HUDEP-2 (cell line): ENCODE measurements at regions not wholly inside any gene's neighbourhood (a gene's known extent, or its start where the extent isn't known, plus 50 kb on each side); places are given as distances from the start of the nearest gene placed in this dataset.

ENCODE experiments used
- DNase-seq, 76 experiments: peaks; one replicate each; lab custom pipeline; 2025; ENCODE audit not compliant: unreplicated experiment in 76 of 76; lab: John Stamatoyannopoulos, UW

- DNase-seq = no peak
These were observed 254.1 kb downstream of the UACA start for GRCh38 chr15:70509282-70509662.

DNA sequence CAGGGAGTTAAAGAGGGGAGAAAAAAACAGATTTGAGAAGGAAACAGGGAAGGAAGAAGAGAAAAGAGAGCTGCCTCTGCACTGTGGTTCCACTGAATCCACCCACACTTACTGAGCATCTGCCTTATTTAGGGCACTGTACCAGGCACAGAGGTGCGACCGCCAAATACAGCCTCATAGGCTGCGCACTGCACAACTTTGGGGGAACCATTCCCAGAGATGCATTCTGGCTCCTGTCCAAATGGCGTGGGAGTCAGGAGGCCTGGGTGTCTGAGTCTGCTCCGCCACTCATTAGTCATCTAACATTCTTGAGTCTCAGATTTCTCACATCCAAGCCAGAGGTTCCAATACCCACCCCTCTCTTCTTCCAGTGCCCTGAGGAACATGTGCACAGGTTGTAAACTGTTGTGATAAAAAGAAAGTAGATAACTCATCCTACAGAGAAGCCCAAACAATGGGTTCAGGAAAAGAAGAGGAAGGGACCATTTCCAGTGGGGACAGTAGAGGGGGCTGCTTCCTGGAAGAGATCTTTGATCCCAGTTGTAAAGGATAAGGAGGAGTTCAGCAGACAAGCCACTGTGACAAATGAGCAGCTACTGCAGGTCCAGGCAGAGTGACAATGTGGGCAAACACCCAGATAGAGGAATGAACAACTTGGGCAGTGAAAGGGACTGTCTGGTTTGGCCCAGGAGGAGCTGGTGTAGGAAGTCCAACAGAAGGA lies 254.6 kb downstream of the UACA start:
- peak in 1 of 76 experiments; percentile 12 for DNase-seq

DNA sequence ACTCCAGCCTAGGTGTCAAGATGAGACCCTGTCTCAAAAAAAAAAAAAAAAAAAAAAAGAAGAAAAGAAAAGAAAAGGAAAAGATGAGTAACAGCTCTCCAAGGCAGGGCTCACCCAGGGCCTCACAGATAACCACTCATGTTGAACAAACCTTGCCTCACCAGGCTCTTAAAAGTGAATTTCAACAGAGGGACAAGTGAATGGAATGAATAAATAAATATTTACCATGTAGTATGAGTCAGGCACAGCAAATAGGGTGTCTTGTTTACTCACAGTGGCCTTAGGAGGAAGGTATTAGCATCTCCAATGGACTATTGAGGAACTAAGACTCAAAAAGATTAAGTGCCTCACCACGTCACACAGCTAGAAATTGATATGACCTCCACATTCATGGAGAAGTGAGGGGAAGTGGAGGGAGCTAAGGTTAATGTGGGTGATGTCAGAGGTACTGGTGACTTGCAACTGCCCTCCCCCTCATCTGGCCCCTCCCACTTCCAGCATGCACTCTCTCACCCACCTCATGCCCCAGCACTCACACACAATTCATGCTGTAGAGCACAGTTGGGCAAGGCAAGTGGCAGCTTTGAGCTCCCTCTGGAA lies 255.5 kb downstream of the UACA start:
- DNase-seq = peak in 3 of 76 experiments; percentile 5 to 15 (median 5)

DNA sequence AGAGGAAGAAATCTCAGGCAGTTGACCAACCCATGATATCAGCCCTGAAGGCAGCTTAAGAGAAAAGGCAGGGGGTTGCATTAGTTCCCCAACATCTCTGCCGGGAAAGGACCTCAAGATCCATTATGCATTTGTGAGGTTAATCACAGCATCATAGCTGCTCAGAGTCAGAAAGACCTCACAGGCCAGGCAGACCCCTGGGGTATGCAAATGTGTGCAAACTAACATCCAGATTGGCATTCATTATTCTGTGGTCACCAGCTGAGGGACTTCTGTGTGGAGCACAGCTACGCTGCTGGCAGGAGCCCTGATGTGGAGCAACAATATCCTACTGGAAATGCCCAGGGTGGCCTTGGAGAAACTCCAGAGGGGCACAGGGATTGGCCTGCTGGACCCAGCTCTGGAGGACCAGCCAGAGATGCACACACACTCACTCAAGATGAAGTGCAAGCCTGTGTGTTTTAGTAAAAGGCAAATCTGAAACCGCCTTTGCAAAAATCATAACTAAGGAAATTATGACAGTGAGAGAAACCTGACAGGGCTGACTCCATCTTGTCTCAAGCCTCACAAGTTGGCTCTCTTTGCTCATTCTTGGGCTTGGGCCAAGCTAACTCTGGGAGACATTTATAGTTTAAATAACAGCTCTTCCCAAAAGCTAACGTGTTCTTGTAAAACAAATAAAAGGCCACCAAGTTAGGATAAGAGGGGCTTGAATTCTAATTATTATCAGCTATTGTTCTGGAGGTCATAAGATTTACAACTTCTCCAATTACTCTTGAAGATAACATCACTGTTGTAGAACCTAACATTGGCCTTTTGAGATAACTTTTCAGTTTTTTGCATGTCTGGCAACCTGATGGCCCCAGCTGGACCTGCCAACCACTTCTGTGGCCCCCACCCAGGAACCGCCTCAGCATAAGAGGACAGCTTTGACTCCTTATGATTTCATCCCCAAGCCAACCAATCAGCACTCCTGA lies 257.1 kb downstream of the UACA start:
- peak in 1 of 76 experiments; percentile 17 for DNase-seq

DNA sequence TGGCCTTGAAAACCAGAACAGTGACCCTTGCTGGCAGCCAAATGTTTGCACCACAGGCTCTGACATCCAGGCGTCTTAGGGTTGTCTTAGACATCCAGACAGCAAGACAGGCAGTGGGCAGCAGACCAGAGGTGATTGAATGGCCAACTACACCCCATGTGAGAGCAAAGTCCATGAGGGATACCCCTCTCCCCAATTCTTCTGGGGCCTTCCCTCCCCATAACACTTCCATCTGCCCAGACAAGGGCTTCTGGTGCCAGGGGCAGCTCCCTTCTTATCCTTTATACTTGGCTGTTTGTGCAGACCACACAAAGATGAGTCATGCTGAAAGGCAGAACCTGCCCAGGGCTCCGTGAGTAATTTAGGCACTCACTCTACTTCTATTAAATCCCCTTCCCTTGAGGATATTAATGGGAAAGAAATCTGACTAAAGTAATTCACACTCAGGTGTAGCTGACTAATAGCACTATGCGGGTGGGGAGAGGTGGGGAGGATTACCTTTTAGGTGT lies 257.9 kb downstream of the UACA start:
- peak in 11 of 76 experiments; percentile 3 to 47 (median 16) for DNase-seq

DNA sequence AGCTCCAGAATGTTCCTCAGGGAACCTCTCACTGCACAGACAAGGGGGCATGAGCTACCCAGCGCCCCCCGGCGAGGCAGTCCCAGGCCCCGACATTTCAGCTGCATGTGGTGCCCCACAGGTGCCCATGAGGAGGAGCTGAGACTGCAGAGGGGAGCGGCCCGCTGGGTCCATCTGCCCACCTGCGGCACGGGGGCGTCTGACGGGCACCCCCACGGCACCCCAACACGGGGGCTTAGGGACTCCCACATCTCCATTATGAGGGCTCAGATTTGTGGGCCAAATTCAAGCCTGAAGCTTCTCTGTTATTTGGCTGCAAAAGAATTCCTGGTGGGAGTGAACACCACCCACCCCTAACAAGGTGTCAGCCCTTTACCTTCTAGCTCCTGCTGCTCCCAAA lies 258.4 kb downstream of the UACA start:
- no peak for DNase-seq

- no peak for DNase-seq
These were observed 258.9 kb downstream of the UACA start for GRCh38 chr15:70504299-70504951.

GRCh38 chr15:70503798-70504298 lies 259.5 kb downstream of the UACA start:
- DNase-seq = no peak

DNA sequence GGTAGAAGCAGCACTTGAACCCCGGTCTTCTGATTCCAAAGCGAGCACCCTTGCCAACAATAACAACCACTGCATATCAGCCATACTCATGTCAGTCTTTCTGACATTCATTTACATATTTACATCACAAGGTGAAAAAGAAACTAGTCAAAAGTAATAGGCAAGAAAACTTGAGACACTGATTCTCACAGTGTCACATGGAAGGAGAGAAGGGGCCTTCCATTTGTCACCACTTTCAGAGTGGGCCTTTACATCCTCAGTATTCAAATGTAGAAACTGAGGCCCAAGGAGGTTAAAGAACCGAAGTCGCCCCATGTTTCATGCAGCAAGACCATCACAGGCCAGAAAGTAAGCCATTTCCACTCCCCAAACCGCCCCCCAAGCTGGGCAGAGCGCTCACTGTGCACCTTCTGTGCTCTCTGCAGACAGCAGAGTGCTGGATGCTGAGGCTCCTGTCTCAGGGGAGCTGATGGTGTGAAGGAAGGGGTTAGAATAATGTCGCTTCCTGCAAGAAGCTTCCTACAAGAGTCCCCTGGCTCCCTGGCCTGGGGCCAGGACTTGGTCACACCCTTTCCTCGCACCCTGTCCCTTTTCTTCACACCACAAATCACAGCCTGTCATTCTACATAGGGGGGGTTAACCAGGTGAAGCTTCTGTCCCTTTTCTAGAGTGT lies 260.1 kb downstream of the UACA start:
- no peak for DNase-seq

DNA sequence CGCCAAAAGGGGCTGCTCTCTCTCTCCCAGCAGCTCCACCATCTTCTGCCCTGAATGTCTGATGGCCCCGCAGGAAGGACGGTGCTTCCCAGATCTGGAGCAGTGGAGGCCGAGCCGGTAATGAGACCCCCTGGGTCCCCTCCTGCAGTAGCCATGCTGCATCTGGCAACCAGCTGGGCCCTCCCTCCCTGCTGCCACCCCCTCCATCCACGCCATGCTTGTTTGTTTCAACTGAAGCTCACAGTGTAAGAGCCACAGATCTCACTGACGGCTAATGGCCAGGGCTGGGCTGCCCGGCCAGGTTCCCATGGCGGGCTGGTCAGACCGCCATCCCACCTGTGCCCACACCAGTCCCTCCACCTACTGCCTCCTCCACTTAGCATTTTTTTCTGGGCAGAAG lies 260.8 kb downstream of the UACA start:
- DNase-seq = no peak

- DNase-seq = no peak
These were observed 261.5 kb downstream of the UACA start for GRCh38 chr15:70501849-70502248.

GRCh38 chr15:70501121-70501727 lies 262.1 kb downstream of the UACA start:
- DNase-seq = no peak

GRCh38 chr15:70499791-70500190 lies 263.6 kb downstream of the UACA start:
- no peak for DNase-seq

- no peak for DNase-seq
These were observed 265.2 kb downstream of the UACA start for GRCh38 chr15:70498096-70498626.

DNA sequence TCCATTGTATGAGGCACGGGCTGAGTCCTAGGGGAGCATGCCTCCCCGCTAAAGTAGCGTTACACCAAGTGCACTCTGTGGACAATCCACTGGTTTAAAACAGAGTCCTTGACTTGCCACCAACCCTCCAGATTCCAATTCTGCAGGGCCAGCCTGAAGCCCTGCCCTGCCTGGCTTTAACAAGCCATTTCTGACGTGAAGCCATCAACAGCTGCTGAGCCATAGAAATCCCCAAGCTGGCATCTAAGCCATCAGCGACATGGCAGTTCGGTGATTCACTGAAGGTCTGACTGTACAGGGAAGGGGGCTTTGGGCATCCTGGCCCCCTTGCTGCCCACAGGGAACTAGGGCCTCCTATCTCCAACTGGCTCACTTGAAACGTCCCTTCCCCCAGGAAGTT lies 265.7 kb downstream of the UACA start:
- DNase-seq = no peak

GRCh38 chr15:70495991-70496599 lies 267.3 kb downstream of the UACA start:
- DNase-seq = no peak

GRCh38 chr15:70494852-70495571 lies 268.3 kb downstream of the UACA start:
- no peak for DNase-seq

DNA sequence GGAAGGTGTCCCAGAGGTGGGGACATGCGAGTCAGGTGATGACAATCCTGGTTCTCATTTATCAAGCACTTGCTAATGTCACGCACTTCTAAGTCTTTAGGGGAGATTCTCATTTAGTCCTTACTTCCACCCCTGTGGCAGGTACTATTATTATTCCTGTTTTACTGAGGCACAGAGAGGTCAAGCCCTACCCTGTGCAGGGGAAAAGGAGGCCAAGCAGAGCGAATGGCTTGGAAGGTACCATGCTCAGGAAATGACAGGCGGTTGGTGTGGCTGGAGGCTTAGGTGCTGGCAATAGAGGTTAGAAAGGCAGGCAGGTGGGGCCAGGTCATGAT lies 268.9 kb downstream of the UACA start:
- DNase-seq = no peak
